CD14-positive monocyte (primary cell): ENCODE measurements at regions not wholly inside any gene's neighbourhood (a gene's known extent, or its start where the extent isn't known, plus 50 kb on each side); places are given as distances from the start of the nearest gene placed in this dataset.

Experiments used
- DNase-seq, 3 donors: peaks; one replicate each; pipeline ENCODE4 v3.0.0-alpha.2; 2011 to 2022
- H2AFZ ChIP-seq: 2 replicates; pipeline ENCODE4 v1.6.0; 2012; ENCODE audit warnings: mild to moderate bottlenecking, low read depth, low read length, inconsistent platforms; ENCODE audit not compliant: insufficient read depth, poor library complexity, severe bottlenecking
- H3K27ac ChIP-seq, 2 donors: 1 replicate in 1 of 2; 2 replicates in 1 of 2; pipeline ENCODE4 v1.5.1; 2012 to 2013; ENCODE audit warnings: low read length in 2 of 2, control low read depth in 1 of 2, inconsistent platforms in 1 of 2, low read depth in 1 of 2, mild to moderate bottlenecking in 1 of 2
- H3K27me3 ChIP-seq, 2 donors: one replicate each; pipeline versions ENCODE4 v1.6.0 to v1.6.1; 2011 to 2013; ENCODE audit warnings: low read length in 2 of 2; ENCODE audit not compliant: control insufficient read depth in 2 of 2, insufficient read depth in 2 of 2
- H3K36me3 ChIP-seq, 2 donors: replicated peaks in 1 of 2; 1 replicate in 1 of 2; 2 replicates in 1 of 2; pipeline versions ENCODE4 v1.5.1 to v1.6.1; 2012 to 2013; ENCODE audit warnings: low read length in 2 of 2, control low read depth in 1 of 2, inconsistent platforms in 1 of 2, mild to moderate bottlenecking in 1 of 2; ENCODE audit not compliant: insufficient read depth in 2 of 2, control insufficient read depth in 1 of 2
- H3K4me1 ChIP-seq, 2 donors: 1 replicate in 1 of 2; 2 replicates in 1 of 2; pipeline versions ENCODE4 v1.5.1 to v1.6.1; 2012 to 2013; ENCODE audit warnings: low read length in 2 of 2, control low read depth in 1 of 2, inconsistent platforms in 1 of 2, mild to moderate bottlenecking in 1 of 2, moderate library complexity in 1 of 2; ENCODE audit not compliant: insufficient read depth in 2 of 2, control insufficient read depth in 1 of 2
- H3K4me2 ChIP-seq: replicated peaks from 2 replicates; pipeline ENCODE3; 2012; ENCODE audit warnings: low read length, moderate library complexity, mild to moderate bottlenecking; ENCODE audit not compliant: poor library complexity, severe bottlenecking; ENCODE audit errors: extremely low read depth
- H3K4me3 ChIP-seq, 3 experiments: fragments of 200-600 bp in 1 of 3; sonication (generic) in 1 of 3; replicated peaks in 1 of 3; 1 replicate in 2 of 3; 2 replicates in 1 of 3; pipeline ENCODE4 v1.5.1; 2011 to 2013; ENCODE audit warnings: low read length in 3 of 3, mild to moderate bottlenecking in 3 of 3, control low read depth in 2 of 3, low read depth in 2 of 3, inconsistent platforms in 1 of 3, moderate library complexity in 1 of 3
- H3K79me2 ChIP-seq: 2 replicates; pipeline ENCODE4 v1.6.0; 2012; ENCODE audit warnings: mild to moderate bottlenecking, control low read depth, inconsistent platforms, low read length, moderate library complexity; ENCODE audit not compliant: insufficient read depth
- H3K9ac ChIP-seq: 2 replicates; pipeline ENCODE4 v1.6.0; 2017; ENCODE audit warnings: low read length, mild to moderate bottlenecking; ENCODE audit not compliant: insufficient read depth, poor library complexity, severe bottlenecking
- H3K9me3 ChIP-seq, 2 donors: replicated peaks in 1 of 2; 1 replicate in 1 of 2; 2 replicates in 1 of 2; pipeline versions ENCODE4 v1.5.1 to v1.6.1; 2012 to 2013; ENCODE audit warnings: low read length in 2 of 2, control low read depth in 1 of 2; ENCODE audit not compliant: control insufficient read depth in 1 of 2, insufficient read depth in 1 of 2
- H4K20me1 ChIP-seq: 2 replicates; pipeline ENCODE4 v1.6.0; 2012; ENCODE audit warnings: mild to moderate bottlenecking, low read length, control low read depth, moderate library complexity; ENCODE audit not compliant: insufficient read depth
- H3K27ac Mint-ChIP-seq, 7 donors: one replicate each; pipeline ENCODE4 v1.8.0; 2020; ENCODE audit warnings: mild to moderate bottlenecking in 7 of 7, mixed read lengths in 7 of 7, moderate library complexity in 6 of 7, inconsistent platforms in 2 of 7
- H3K27me3 Mint-ChIP-seq, 3 donors: one replicate each; pipeline ENCODE4 v1.8.0; 2021 to 2022; ENCODE audit warnings: low read depth in 3 of 3, mild to moderate bottlenecking in 3 of 3, mixed read lengths in 3 of 3, moderate library complexity in 3 of 3, inconsistent platforms in 1 of 3
- H3K36me3 Mint-ChIP-seq, 2 donors: one replicate each; pipeline ENCODE4 v1.8.0; 2020; ENCODE audit warnings: mixed read lengths in 2 of 2, inconsistent platforms in 1 of 2, mild to moderate bottlenecking in 1 of 2
- H3K4me1 Mint-ChIP-seq: one replicate; pipeline ENCODE4 v1.8.0; 2020; ENCODE audit warnings: mild to moderate bottlenecking, mixed read lengths
- H3K4me3 Mint-ChIP-seq, 2 donors: one replicate each; pipeline ENCODE4 v1.8.0; 2020; ENCODE audit warnings: mild to moderate bottlenecking in 2 of 2, mixed read lengths in 2 of 2, moderate library complexity in 1 of 2
- H3K9me3 Mint-ChIP-seq, 7 donors: one replicate each; pipeline ENCODE4 v1.8.0; 2020 to 2022; ENCODE audit warnings: mixed read lengths in 7 of 7, mild to moderate bottlenecking in 6 of 7, moderate library complexity in 6 of 7, inconsistent platforms in 2 of 7
- CTCF ChIP-seq: fragments of 200-600 bp; IDR thresholded peaks from one replicate; pipeline ENCODE4 v1.8.0; 2022; ENCODE audit warnings: antibody characterized with exemption, mild to moderate bottlenecking
- WGBS: methylation state at CpG from one replicate; pipeline ENCODE4 v1.1.5; 2013; ENCODE audit warnings: missing lambda C conversion rate; ENCODE audit not compliant: insufficient coverage; 5-methylcytosine and 5-hydroxymethylcytosine counted together
- intact Hi-C, 2 donors: fragments of 100-400 bp; cut with micrococcal nuclease; formaldehyde crosslinking; loops; one replicate each; pipeline versions ENCODE4 v1.15.0 to v1.15.1; 2023

- H4K20me1 ChIP-seq, result no peaks in the 10 kb centered on the region
- H3K36me3 ChIP-seq, result no peaks in the 10 kb centered on the region
- H3K4me1 ChIP-seq, result no peaks in the 10 kb centered on the region
- H3K27me3 ChIP-seq, result no peaks in the 10 kb centered on the region
- DNase-seq, result no peak
- no peaks in the 10 kb centered on the region for H3K4me1 Mint-ChIP-seq
- no peaks in the 10 kb centered on the region for H3K79me2 ChIP-seq
- no peak for TF ChIP-seq CTCF
- no peak overlapping the region for H3K4me2 ChIP-seq
- peaks cover 0 to 5% of the 10 kb centered on the region in 2 donors for H3K9me3 ChIP-seq
- H3K27ac Mint-ChIP-seq, result no peak overlapping the region
- no CpG with 5 or more reads among the region's 3 CpGs for WGBS
- no peak overlapping the region for H2AFZ ChIP-seq
- H3K4me3 ChIP-seq, result no peak overlapping the region
- intact Hi-C loops, result no loop called here
- peaks cover 0 to 7% (median 3%) of the 10 kb centered on the region in 7 donors for H3K9me3 Mint-ChIP-seq
- no peaks in the 10 kb centered on the region for H3K27me3 Mint-ChIP-seq
- H3K36me3 Mint-ChIP-seq, result no peaks in the 10 kb centered on the region
- no peak overlapping the region for H3K27ac ChIP-seq
- H3K4me3 Mint-ChIP-seq, result no peak overlapping the region
- H3K9ac ChIP-seq, result no peak overlapping the region
These were observed 2172.2 kb downstream of the PCDH9 start for GRCh38 chr13:65057986-65058385.

GRCh38 chr13:65054277-65054676, 2175.9 kb downstream of the PCDH9 start:
- Mint-ChIP-seq H3K4me1 (no peaks in the 10 kb centered on the region), H3K4me3 (no peak overlapping the region), H3K36me3 (no peaks in the 10 kb centered on the region), H3K9me3 (peaks cover 0 to 5% (median 2%) of the 10 kb centered on the region in 7 donors), H3K27ac (no peak overlapping the region), H3K27me3 (no peaks in the 10 kb centered on the region)
- Histone ChIP-seq H3K36me3 (no peaks in the 10 kb centered on the region), H4K20me1 (no peaks in the 10 kb centered on the region), H3K9me3 (peaks cover 0 to 5% of the 10 kb centered on the region in 2 donors), H3K79me2 (no peaks in the 10 kb centered on the region), H2AFZ (no peak overlapping the region), H3K27me3 (no peaks in the 10 kb centered on the region), H3K4me3 (no peak overlapping the region), H3K4me1 (no peaks in the 10 kb centered on the region), H3K4me2 (no peak overlapping the region), H3K9ac (no peak overlapping the region), H3K27ac (no peak overlapping the region)
- no CpG with 5 or more reads among the region's 2 CpGs for WGBS
- TF ChIP-seq CTCF, result no peak
- DNase-seq, result no peak
- intact Hi-C loops, result no loop called here
